MM.1S (cell line): ENCODE measurements at regions not wholly inside any gene's neighbourhood (a gene's known extent, or its start where the extent isn't known, plus 50 kb on each side); places are given as distances from the start of the nearest gene placed in this dataset.

Experiments used
- DNase-seq: peaks from one replicate; pipeline ENCODE4 v3.0.0-alpha.2; 2015
- H2AFZ ChIP-seq: fragments of 300-600 bp; sonication (generic); 2 replicates; pipeline ENCODE4 v1.6.0; 2016; ENCODE audit warnings: antibody characterized with exemption, low read length
- H3F3A ChIP-seq: fragments of 300-600 bp; sonication (generic); 2 replicates; pipeline ENCODE4 v1.6.1; 2016; ENCODE audit warnings: mild to moderate bottlenecking, antibody characterized with exemption, low read length, moderate library complexity, mixed read lengths; ENCODE audit not compliant: insufficient read depth
- H3K27ac ChIP-seq: fragments of 300-600 bp; sonication (generic); 2 replicates; pipeline ENCODE4 v1.5.1; 2016; ENCODE audit warnings: mild to moderate bottlenecking, low read length
- H3K27me3 ChIP-seq: fragments of 300-600 bp; sonication (generic); replicated peaks from 2 replicates; pipeline ENCODE4 v1.6.0; 2016; ENCODE audit warnings: low read length; ENCODE audit not compliant: insufficient read depth
- H3K36me3 ChIP-seq: fragments of 300-600 bp; sonication (generic); replicated peaks from 2 replicates; pipeline ENCODE4 v1.6.1; 2016; ENCODE audit warnings: mild to moderate bottlenecking, low read length, mixed read lengths; ENCODE audit not compliant: insufficient read depth
- H3K4me1 ChIP-seq: fragments of 300-600 bp; sonication (generic); 2 replicates; pipeline ENCODE4 v1.6.1; 2016; ENCODE audit warnings: low read length, mixed read lengths
- H3K4me2 ChIP-seq: fragments of 300-600 bp; sonication (generic); 2 replicates; pipeline ENCODE4 v1.6.0; 2016; ENCODE audit warnings: low read depth, low read length
- H3K4me3 ChIP-seq: fragments of 300-600 bp; sonication (generic); 2 replicates; pipeline ENCODE4 v1.5.1; 2016; ENCODE audit warnings: low read length, mixed read lengths
- H3K79me2 ChIP-seq: fragments of 300-600 bp; sonication (generic); 2 replicates; pipeline ENCODE4 v1.6.1; 2016; ENCODE audit warnings: mixed run types, low read length, mixed read lengths
- H3K9ac ChIP-seq: fragments of 300-600 bp; sonication (generic); 2 replicates; pipeline ENCODE4 v1.6.1; 2016; ENCODE audit warnings: low read length, mixed read lengths
- H3K9me2 ChIP-seq: fragments of 300-600 bp; sonication (generic); replicated peaks from 2 replicates; pipeline ENCODE4 v1.6.1; 2016; ENCODE audit warnings: mild to moderate bottlenecking, low read length, mixed read lengths; ENCODE audit not compliant: insufficient read depth
- H3K9me3 ChIP-seq: fragments of 300-600 bp; sonication (generic); replicated peaks from 2 replicates; pipeline ENCODE4 v1.6.1; 2016; ENCODE audit warnings: mild to moderate bottlenecking, low read length, mixed read lengths; ENCODE audit not compliant: insufficient read depth
- H4K20me1 ChIP-seq: fragments of 300-600 bp; sonication (generic); 2 replicates; pipeline ENCODE4 v1.6.1; 2016; ENCODE audit warnings: mild to moderate bottlenecking, low read length, moderate library complexity, mixed read lengths; ENCODE audit not compliant: insufficient read depth
- CTCF ChIP-seq: fragments of 300-600 bp; sonication (generic); IDR thresholded peaks from 2 replicates; pipeline ENCODE4 v1.5.1; 2016; ENCODE audit warnings: antibody characterized with exemption, low read length, mixed read lengths
- EZH2 ChIP-seq: fragments of 300-600 bp; sonication (generic); optimal IDR thresholded peaks from 2 replicates; pipeline ENCODE3; 2017; ENCODE audit warnings: low read depth, mild to moderate bottlenecking, antibody characterized with exemption, low read length, mixed read lengths
- EZH2phosphoT487 ChIP-seq: fragments of 300-600 bp; sonication (generic); IDR thresholded peaks from 2 replicates; pipeline ENCODE4 v1.6.1; 2018; ENCODE audit warnings: antibody characterized with exemption, low read length

DNA sequence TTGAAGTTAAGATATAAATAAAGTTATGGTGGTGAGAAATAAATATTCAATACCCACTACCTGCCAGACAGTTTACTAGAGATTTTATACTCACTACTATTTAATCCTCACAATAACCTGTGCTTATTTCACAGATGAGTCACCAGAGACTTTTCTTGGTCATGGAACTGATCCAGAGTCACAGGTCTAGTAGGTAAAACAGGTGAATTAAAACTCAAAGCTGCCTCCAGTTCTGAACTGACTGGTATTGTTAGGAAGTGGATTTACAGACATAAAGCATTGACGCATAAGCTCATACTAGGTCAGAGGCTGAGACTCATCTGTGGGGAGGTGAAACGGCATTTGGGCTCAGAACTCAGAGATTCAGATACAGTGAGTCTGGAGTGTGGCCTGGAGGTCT lies 1009.9 kb downstream of the AGBL1 start:
- Histone ChIP-seq H4K20me1 (no peaks in the 10 kb centered on the region), H3K4me1 (no peaks in the 10 kb centered on the region), H3K9ac (no peak overlapping the region), H3K27me3 (no peaks in the 10 kb centered on the region), H3K36me3 (no peaks in the 10 kb centered on the region), H3K9me3 (no peaks in the 10 kb centered on the region), H3K27ac (no peak overlapping the region), H3K4me2 (no peak overlapping the region), H3K79me2 (no peaks in the 10 kb centered on the region), H3F3A (no peaks in the 10 kb centered on the region), H3K9me2 (no peaks in the 10 kb centered on the region), H2AFZ (no peak overlapping the region), H3K4me3 (no peak overlapping the region)
- TF ChIP-seq CTCF (no peak), EZH2 (no peak), EZH2phosphoT487 (no peak)
- DNase-seq: no peak

GRCh38 chr15:87083201-87083600 lies 1003.5 kb downstream of the AGBL1 start:
- TF ChIP-seq CTCF: no peak
- TF ChIP-seq EZH2: no peak
- TF ChIP-seq EZH2phosphoT487: no peak
- no peaks in the 10 kb centered on the region for H3K9me2 ChIP-seq

GRCh38 chr15:87082581-87082980 lies 1002.9 kb downstream of the AGBL1 start:
- Histone ChIP-seq H3K79me2 (no peaks in the 10 kb centered on the region), H3K4me3 (no peak overlapping the region), H3F3A (no peaks in the 10 kb centered on the region), H3K4me2 (no peak overlapping the region), H3K27me3 (no peaks in the 10 kb centered on the region), H2AFZ (no peak overlapping the region), H3K27ac (no peak overlapping the region), H3K9me2 (no peaks in the 10 kb centered on the region), H4K20me1 (no peaks in the 10 kb centered on the region), H3K4me1 (no peaks in the 10 kb centered on the region), H3K9me3 (no peaks in the 10 kb centered on the region), H3K36me3 (no peaks in the 10 kb centered on the region), H3K9ac (no peak overlapping the region)
- DNase-seq: no peak
- TF ChIP-seq EZH2 (no peak), CTCF (no peak), EZH2phosphoT487 (no peak)

More at GRCh38 chr15:87083201-87083600, 1003.5 kb downstream of the AGBL1 start:
- Histone ChIP-seq H3K79me2 (no peaks in the 10 kb centered on the region), H3K27me3 (no peaks in the 10 kb centered on the region), H3K4me1 (no peaks in the 10 kb centered on the region), H3K4me3 (no peak overlapping the region), H4K20me1 (no peaks in the 10 kb centered on the region), H3K36me3 (no peaks in the 10 kb centered on the region), H3K9me3 (no peaks in the 10 kb centered on the region), H3K27ac (no peak overlapping the region), H3K9ac (no peak overlapping the region), H2AFZ (no peak overlapping the region), H3K4me2 (no peak overlapping the region), H3F3A (no peaks in the 10 kb centered on the region)
- no peak for DNase-seq
